ENCODE measurements at regions not wholly inside any gene's neighbourhood (a gene's known extent, or its start where the extent isn't known, plus 50 kb on each side); places are given as distances from the start of the nearest gene placed in this dataset.

GRCh38 chrX:20545538-20545937 lies 278.8 kb upstream of the RPS6KA3 start:
- TF ChIP-seq CTCF (IDR thresholded peaks at IDR 0.05) (no peak), POLR2A (IDR thresholded peaks at IDR 0.05) (no peak)
